ENCODE measurements at regions not wholly inside any gene's neighbourhood (a gene's known extent, or its start where the extent isn't known, plus 50 kb on each side); places are given as distances from the start of the nearest gene placed in this dataset.
A peak's percentile ranks its signal among the peaks of the same experiment; 100 is the strongest.

GRCh38 chr7:53719122-53719521, 683.7 kb downstream of the POM121L12 start:
- no peak for DNase-seq

- DNase-seq: no peak
Measured at GRCh38 chr7:53740971-53741370, 705.5 kb downstream of the POM121L12 start.

DNA sequence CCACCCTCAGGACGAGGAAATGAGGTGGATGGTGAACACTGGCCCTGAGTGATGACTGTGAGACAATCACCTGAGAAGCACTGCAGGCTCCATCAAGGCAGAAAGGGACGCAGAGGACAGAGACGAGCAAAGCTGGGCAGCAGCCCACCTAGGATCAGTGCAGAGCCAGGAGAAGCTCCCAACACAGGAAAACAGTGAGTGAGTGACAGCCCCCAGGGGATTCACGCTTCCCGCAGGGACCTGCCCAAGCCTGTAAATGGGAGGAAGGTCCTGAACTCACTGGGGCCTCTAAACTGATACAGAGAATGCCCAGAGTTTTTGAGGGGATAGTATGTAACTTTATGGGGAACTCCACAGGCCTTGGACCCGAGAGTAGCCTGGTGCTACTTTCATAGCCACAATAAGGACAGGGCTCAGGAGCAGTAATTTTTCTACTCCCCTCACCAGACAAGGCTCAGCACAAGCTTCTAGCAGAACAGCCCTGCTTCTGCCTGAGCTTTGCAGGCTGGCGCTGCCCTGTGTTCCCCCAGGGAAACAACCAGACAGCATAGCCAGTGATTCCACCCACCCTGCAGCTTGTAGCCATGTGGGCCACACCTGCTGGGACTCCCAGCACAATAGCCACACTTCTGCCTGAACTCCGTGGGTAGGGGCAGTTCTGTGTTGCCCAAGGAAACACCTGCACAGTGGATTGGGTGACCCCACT, 708.4 kb downstream of the POM121L12 start:
- no peak for DNase-seq

- DNase-seq: no peak
Measured at GRCh38 chr7:53744403-53744760, 708.9 kb downstream of the POM121L12 start.

- no peak for DNase-seq
Measured at GRCh38 chr7:53756946-53757345, 721.5 kb downstream of the POM121L12 start.

- DNase-seq: no peak
Measured at GRCh38 chr7:53768186-53768585, 732.8 kb downstream of the POM121L12 start.

DNA sequence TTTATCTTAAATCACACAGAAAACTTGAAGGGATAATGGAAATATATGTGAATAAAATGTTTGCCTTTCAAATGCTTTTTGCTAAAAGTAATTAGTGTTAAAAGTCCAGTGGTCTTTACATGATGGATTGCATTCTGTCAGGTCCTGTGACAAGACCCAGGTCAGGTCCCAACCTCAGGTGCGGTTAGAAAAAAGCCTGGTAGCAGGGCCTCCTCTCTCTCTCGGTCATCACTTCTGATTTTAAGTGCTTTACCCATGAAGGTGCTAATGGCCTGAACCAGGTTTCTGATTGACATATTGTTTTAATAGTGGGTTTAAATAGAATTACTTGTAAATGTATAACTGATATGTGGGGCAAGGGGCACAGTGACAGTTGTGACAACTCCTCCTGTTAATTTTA, 736.3 kb downstream of the POM121L12 start:
- DNase-seq: no peak

DNA sequence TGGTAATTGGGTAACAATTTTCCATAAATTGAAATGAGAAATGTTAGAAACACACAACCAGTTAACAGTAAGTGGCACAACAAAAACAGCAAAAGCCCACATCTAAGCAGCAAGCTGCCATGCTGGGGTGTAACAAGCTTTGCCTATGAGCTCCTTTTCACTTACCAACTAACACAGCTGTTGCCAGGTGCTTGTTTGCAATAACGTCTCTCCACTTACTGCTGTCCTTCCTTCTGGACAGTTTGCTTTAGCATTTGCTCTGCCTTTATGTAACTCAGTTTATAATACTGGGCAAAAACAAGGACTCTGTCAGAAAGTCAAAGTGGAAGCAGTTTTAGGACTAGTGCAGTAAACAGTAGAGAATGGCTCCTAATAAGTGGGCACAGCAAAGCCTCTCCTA, 740.9 kb downstream of the POM121L12 start:
- peak; percentile 64 for DNase-seq

DNA sequence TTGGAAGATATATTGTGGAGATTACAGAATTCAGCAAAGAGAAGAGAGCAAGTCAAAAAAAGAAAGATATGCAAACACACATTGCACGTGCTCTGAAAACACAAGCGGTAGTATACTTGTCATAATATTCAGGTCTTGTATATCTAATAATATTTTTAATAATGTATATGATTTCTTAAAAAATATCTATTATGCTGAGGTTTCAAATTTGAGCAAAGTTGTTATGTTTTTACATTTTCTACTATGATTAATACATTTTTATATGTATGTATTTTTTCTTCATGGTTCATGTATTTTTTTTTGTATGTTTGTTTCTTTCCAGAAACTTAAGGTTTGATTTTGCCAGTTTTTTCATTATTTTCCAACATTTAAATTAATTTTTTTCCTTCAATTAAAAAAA, 752.4 kb upstream of the VSTM2A start:
- no peak for DNase-seq

GRCh38 chr7:53794816-53795215, 747.4 kb upstream of the VSTM2A start:
- DNase-seq: no peak

DNA sequence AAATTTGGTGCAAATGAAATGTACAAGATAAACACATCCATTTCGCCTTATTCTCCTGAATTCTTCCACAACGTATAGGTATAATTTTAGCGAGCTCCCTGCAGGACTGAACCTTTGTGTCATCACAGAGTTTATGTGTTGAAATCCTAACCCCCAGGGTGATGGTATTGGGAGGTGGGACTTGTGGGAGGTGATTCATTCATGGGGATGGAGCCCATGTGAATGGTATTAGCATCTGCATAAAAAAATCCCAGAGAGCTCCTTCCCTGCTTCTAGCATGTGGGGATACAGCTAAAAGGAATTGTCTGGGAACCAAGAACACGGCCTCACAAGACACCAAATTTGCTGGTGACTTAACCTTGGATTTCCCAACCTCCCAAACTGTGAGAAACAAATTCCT, 741.4 kb upstream of the VSTM2A start:
- no peak for DNase-seq

DNA sequence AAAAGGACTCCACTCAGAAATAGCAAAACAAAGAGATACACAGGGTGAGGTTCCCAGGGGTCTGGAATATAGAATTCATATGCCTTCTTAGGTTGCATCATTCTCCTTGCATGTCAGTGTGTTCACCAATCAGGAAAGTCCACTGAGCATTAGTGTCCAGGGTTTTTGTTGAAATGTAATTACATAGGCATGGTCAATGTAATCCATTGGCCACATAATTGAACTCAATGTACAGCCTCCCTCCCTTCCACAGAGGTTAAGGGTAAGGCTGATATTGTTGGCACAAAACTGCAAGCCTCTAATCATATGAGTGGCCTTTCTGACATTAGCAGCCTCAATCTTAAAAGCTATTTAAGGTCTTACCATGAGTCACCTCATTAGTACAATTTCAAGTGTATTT, 736.1 kb upstream of the VSTM2A start:
- no peak for DNase-seq

GRCh38 chr7:53811555-53812079, 730.6 kb upstream of the VSTM2A start:
- no peak for DNase-seq

DNA sequence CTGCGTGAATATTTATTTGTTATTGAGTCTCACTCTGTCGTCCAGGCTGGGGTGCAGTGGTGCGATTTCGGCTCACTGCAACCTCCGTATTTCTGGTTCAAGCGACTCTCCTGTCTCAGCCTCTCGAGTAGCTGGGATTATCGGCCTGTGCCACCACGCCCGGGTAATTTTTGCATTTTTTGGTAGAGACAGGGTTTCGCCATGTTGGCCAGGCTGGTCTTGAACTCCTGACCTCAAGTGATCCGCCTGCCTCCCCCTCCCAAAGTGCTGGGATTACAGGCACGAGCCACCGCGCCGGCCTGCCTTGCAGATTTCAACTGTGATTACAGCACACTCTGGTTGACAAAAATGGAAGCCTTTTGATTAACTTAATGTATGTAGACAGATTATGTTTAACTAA, 730.0 kb upstream of the VSTM2A start:
- DNase-seq: no peak

GRCh38 chr7:53835301-53835700, 706.9 kb upstream of the VSTM2A start:
- DNase-seq: no peak

DNA sequence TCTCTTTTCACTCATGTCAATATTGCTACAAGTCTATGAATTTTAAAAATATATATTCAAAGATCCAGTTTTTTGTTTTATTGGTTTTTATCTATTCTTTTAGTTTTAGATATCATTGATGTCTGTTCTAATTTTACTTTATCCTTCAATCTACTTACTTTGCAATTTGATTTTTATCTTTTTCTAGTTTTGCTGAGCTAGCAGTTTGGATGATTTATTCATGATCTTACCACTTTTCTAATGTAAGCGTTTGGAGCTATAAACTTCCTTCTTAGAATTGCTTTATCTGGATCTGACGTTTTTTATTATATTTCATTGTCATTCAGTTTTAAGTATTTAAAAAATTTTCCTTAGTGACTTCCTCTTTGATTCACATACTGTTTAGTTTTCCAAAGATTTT, 664.5 kb upstream of the VSTM2A start:
- no peak for DNase-seq

- DNase-seq: no peak
Measured at GRCh38 chr7:53900856-53901528, 641.2 kb upstream of the VSTM2A start.

GRCh38 chr7:53904355-53904754, 637.8 kb upstream of the VSTM2A start:
- no peak for DNase-seq

DNA sequence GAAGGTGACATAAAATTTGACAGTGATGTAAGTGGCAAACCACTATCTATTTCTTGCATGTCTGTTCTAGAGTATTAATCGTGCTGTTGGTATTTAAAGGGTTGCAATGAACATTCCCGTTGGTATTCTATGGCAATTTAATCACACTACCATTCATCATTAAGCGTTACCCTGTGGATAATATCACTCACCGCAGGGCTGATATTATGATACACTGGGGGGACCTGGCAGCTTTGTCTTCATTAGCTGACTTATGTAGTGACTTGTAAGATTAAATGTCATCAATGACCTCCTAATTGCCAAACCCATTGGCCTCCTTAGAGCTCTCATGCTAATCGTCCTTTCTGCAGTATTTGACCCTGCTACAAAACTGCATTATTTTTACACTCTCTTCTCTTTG, 624.5 kb upstream of the VSTM2A start:
- DNase-seq: no peak

GRCh38 chr7:53920011-53920410, 622.2 kb upstream of the VSTM2A start:
- no peak for DNase-seq

- no peak for DNase-seq
Measured at GRCh38 chr7:53940483-53940882, 601.7 kb upstream of the VSTM2A start.

DNA sequence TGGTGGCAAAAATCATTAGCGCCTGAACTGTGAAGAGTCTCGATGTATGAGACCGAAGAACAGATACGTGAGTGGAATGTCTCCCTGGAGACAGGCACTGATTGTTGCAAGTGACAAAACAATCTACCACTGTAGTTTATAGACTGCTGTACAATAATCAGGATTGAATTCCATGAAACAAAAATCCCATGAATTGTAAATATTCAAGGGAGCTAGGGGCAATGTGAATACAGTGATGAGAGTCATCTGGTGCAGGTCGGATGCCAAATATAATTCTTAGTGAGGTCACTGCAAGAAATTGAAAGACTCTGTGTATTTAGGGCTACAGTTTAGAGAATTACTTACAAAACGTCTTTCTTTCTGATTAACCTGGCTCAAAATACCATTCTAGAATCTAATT, 594.4 kb upstream of the VSTM2A start:
- DNase-seq: no peak

- DNase-seq: no peak
Measured at GRCh38 chr7:53965716-53966115, 576.5 kb upstream of the VSTM2A start.

- no peak for DNase-seq
Measured at GRCh38 chr7:53983480-53983879, 558.7 kb upstream of the VSTM2A start.

- DNase-seq: no peak
Measured at GRCh38 chr7:53984776-53985175, 557.4 kb upstream of the VSTM2A start.
